Parathyroid adenoma (tissue), 2 donors: ENCODE measurements at regions not wholly inside any gene's neighbourhood (a gene's known extent, or its start where the extent isn't known, plus 50 kb on each side); places are given as distances from the start of the nearest gene placed in this dataset.

Experiments used
- H2AFZ ChIP-seq: fragments of 300-600 bp; sonication (generic); one replicate; pipeline ENCODE4 v1.7.0; 2017; ENCODE audit warnings: antibody characterized with exemption, mild to moderate bottlenecking
- H3K27ac ChIP-seq: fragments of 300-600 bp; sonication (generic); one replicate; pipeline ENCODE4 v1.7.0; 2017
- H3K27me3 ChIP-seq: fragments of 300-600 bp; sonication (generic); one replicate; pipeline ENCODE4 v1.7.0; 2017; ENCODE audit warnings: low read length; ENCODE audit not compliant: control insufficient read depth, insufficient read depth
- H3K36me3 ChIP-seq: fragments of 300-600 bp; sonication (generic); one replicate; pipeline ENCODE4 v1.7.0; 2017; ENCODE audit warnings: low read length; ENCODE audit not compliant: control insufficient read depth, insufficient read depth
- H3K4me1 ChIP-seq: fragments of 300-600 bp; sonication (generic); one replicate; pipeline ENCODE4 v1.7.0; 2017; ENCODE audit warnings: control low read depth
- H3K4me2 ChIP-seq: fragments of 300-600 bp; sonication (generic); one replicate; pipeline ENCODE4 v1.7.0; 2017; ENCODE audit warnings: low read length
- H3K4me3 ChIP-seq: fragments of 300-600 bp; sonication (generic); one replicate; pipeline ENCODE4 v1.7.0; 2017; ENCODE audit warnings: low read depth, low read length
- H3K79me2 ChIP-seq: fragments of 300-600 bp; sonication (generic); one replicate; pipeline ENCODE4 v1.7.0; 2017; ENCODE audit warnings: control low read depth
- H3K9ac ChIP-seq: fragments of 300-600 bp; sonication (generic); one replicate; pipeline ENCODE4 v1.7.0; 2017; ENCODE audit warnings: mild to moderate bottlenecking
- H3K9me3 ChIP-seq: fragments of 300-600 bp; sonication (generic); one replicate; pipeline ENCODE4 v1.7.0; 2017; ENCODE audit warnings: low read length; ENCODE audit not compliant: control insufficient read depth
- TF ChIP-seq, protein P1 (sequence below): fragments of 300-600 bp; sonication (generic); IDR thresholded peaks from one replicate; pipeline ENCODE4 v1.7.0; 2017; ENCODE audit warnings: antibody characterized with exemption, mild to moderate bottlenecking
- donor health status: primary hyperparathyroidism.

DNA sequence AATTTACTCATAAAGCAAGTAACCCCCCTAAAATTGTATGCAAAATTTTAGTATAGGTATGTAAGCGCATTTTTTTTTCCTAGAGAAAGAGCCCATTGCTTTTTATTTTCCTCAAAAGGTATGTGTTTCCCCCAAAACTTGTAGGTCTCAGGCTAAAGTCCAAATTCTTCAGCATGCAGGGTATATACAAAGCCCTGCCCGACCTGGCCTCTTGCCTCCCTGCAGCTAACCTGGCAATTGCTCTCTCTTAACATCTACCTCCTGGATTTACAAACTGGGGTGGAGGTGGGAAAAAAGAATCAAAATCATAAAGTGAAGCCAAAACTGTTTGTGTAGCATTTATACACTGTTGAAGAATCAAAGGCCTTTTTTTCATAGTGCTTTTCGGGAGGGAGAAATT, 107.8 kb downstream of the KCNRG start:
- Histone ChIP-seq H3K4me1 (peaks cover 3% of the 10 kb centered on the region), H3K9me3 (no peaks in the 10 kb centered on the region), H3K79me2 (peaks cover 5% of the 10 kb centered on the region), H3K27me3 (no peaks in the 10 kb centered on the region), H3K9ac (no peak overlapping the region), H3K27ac (peak overlapping the region; percentile 95), H3K4me3 (peak overlapping the region; percentile 85), H3K36me3 (no peaks in the 10 kb centered on the region), H3K4me2 (peak overlapping the region; percentile 88), H2AFZ (no peak overlapping the region)
- TF ChIP-seq, protein P1, sequence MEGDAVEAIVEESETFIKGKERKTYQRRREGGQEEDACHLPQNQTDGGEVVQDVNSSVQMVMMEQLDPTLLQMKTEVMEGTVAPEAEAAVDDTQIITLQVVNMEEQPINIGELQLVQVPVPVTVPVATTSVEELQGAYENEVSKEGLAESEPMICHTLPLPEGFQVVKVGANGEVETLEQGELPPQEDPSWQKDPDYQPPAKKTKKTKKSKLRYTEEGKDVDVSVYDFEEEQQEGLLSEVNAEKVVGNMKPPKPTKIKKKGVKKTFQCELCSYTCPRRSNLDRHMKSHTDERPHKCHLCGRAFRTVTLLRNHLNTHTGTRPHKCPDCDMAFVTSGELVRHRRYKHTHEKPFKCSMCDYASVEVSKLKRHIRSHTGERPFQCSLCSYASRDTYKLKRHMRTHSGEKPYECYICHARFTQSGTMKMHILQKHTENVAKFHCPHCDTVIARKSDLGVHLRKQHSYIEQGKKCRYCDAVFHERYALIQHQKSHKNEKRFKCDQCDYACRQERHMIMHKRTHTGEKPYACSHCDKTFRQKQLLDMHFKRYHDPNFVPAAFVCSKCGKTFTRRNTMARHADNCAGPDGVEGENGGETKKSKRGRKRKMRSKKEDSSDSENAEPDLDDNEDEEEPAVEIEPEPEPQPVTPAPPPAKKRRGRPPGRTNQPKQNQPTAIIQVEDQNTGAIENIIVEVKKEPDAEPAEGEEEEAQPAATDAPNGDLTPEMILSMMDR, result no peak

DNA sequence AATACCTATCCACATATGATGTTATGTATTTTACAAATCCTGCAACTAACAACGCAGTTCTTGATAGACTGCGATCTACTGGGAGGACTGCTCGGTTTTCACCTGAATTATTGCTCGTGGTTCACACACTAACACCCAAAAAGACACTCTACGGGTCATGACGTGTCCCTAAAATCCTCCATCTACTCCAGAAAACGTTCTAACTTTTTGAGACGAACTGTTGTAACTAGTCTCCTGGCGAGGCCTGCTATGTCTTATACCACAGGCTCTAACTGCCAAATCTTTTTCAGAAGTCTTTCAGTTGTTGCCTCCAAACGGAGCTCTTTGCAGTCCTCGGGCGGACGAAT, 108.2 kb downstream of the KCNRG start:
- H3K27me3 ChIP-seq, result peaks cover under 1% of the 10 kb centered on the region
- peaks cover 3% of the 10 kb centered on the region for H3K4me1 ChIP-seq
- peak overlapping the region; percentile 88 for H3K4me2 ChIP-seq
- H3K9me3 ChIP-seq, result no peaks in the 10 kb centered on the region
- H3K79me2 ChIP-seq, result peaks cover 5% of the 10 kb centered on the region
- no peaks in the 10 kb centered on the region for H3K36me3 ChIP-seq
- peak overlapping the region; percentile 85 for H3K4me3 ChIP-seq
- TF ChIP-seq, protein P1, result no peak
- H3K27ac ChIP-seq, result peak overlapping the region; percentile 95
- peak overlapping the region; percentile 53 for H3K9ac ChIP-seq
- H2AFZ ChIP-seq, result peak overlapping the region; percentile 88

DNA sequence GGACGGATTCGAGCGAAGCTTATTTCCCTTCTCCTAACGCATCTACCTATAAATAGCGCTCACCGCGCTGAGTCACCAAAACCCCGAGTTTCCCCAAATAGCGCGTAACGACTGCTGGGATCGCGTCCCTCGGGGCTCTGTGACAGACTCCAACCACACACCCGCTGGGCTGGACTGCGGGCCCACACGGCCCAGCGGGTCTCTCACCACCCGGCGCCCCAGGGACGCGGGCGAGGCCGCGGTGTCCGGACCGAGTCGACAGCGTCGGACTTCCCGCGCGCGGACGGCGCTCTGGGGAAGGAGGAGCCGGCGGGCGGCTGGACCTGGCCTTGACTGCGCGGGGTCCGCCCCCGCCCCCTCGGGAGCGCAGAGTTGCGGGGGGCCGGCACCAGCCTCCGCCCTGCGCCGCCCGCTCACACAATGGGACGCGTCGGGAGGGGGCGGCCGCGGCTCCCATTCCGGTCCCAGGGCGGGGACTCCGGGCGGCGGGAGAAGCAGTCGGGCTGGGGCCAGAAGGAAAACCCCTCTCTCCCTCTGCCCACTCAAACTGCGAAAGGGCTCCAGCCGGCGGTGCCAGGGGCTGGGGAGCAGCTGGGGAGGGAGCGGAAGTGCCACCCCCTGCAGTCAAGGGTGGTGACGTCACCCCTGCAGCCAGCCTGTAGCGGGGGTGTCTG, 108.8 kb downstream of the KCNRG start:
- Histone ChIP-seq H3K79me2 (peaks cover 5% of the 10 kb centered on the region), H3K4me3 (peak overlapping the region; percentile 85), H3K27me3 (peaks cover 5% of the 10 kb centered on the region), H3K9me3 (no peaks in the 10 kb centered on the region), H3K27ac (peak overlapping the region; percentile 95), H3K4me2 (peak overlapping the region; percentile 88), H3K36me3 (no peaks in the 10 kb centered on the region), H3K9ac (peak overlapping the region; percentile 53), H2AFZ (peak overlapping the region; percentile 88), H3K4me1 (peaks cover 3% of the 10 kb centered on the region)
- TF ChIP-seq, protein P1, result peak; percentile 19

DNA sequence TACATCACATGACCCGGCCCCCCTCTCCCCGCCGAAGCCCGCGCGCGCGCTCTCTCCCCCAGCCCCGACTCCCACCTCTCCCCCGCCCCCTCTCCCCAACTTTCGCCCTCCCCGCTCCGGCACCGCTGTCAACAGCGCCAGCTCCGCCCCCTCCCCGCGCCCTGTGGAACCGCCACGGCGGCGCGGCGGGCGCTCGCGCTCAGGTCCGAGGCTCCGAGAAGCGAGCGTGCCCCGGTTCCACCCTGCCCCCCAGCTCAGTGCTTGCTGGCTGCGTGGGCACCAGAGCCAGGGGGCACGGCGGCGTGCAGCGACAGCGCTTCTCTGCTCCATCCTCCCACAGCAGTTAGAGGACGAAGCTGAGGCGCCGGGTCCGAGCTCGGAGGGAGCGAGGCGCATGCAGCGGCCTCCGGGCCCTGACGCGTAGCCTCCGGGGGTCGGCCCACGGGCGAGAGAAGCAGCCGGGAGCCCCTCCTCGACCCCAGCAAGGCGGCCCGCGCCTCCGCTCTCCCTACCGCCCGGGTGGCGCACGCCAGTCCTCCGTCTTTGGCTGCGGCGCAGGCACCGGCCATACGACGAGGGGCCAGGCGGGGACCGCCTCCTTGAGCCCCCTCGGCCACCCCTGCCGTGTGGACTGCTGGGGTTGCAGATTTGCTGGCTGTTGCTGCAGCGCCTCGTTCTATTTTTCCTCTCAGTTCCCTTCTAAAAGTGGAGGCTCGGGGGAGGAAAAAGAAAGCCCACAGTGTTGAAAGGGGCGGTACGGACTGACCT, 109.5 kb downstream of the KCNRG start:
- Histone ChIP-seq H3K36me3 (no peaks in the 10 kb centered on the region), H3K27ac (peak overlapping the region; percentile 95), H3K79me2 (peaks cover 2% of the 10 kb centered on the region), H3K27me3 (peaks cover 8% of the 10 kb centered on the region), H3K9ac (peak overlapping the region; percentile 48), H3K4me3 (peak overlapping the region; percentile 85), H3K4me2 (peak overlapping the region; percentile 88), H3K4me1 (peaks cover 3% of the 10 kb centered on the region), H3K9me3 (no peaks in the 10 kb centered on the region), H2AFZ (peak overlapping the region; percentile 78)
- TF ChIP-seq, protein P1, result no peak
